HepG2 (cell line): ENCODE measurements at regions not wholly inside any gene's neighbourhood (a gene's known extent, or its start where the extent isn't known, plus 50 kb on each side); places are given as distances from the start of the nearest gene placed in this dataset.

ENCODE experiments used
- ATF2 ChIP-seq: sonication (generic); formaldehyde crosslinking; IDR thresholded peaks from 2 replicates; pipeline ENCODE4 v1.4.0; 2020; ENCODE audit warnings: missing genetic modification reagents
- CTCF ChIP-seq: sonication (generic); formaldehyde crosslinking; IDR thresholded peaks from 2 replicates; pipeline ENCODE4 v1.5.0; 2020; ENCODE audit warnings: mild to moderate bottlenecking, missing genetic modification reagents, moderate library complexity
- EP300 ChIP-seq, 3 experiments: sonication (generic) in 1 of 3; formaldehyde crosslinking in 1 of 3; IDR thresholded peaks; 2 replicates each; pipeline versions ENCODE4 v1.5.1 to v1.6.1; 2011 to 2020; ENCODE audit warnings: low read depth in 2 of 3, low read length in 2 of 3, borderline replicate concordance in 1 of 3, improper control_type of control experiment in 1 of 3, mild to moderate bottlenecking in 1 of 3, missing genetic modification reagents in 1 of 3, moderate library complexity in 1 of 3
- EZH2 ChIP-seq: conservative IDR thresholded peaks from 2 replicates; pipeline ENCODE4 v1.6.1; 2012; ENCODE audit warnings: mild to moderate bottlenecking, low read depth, low read length, moderate library complexity
- FOXA1 ChIP-seq, 2 experiments: fragments of 450-650 bp in 1 of 2; sonication (generic) in 1 of 2; formaldehyde crosslinking in 1 of 2; IDR thresholded peaks; 2 replicates each; pipeline versions ENCODE4 v1.4.0 to v1.6.1; 2016 to 2020; ENCODE audit warnings: missing genetic modification reagents in 1 of 2
- KLF9 ChIP-seq: IDR thresholded peaks from 2 replicates; pipeline ENCODE4 v1.6.1; 2016; ENCODE audit warnings: low read depth
- MTF1 ChIP-seq: sonication (generic); formaldehyde crosslinking; IDR thresholded peaks from 2 replicates; pipeline ENCODE4 v1.5.0; 2020; ENCODE audit warnings: missing genetic modification reagents
- NCOA1 ChIP-seq: sonication (generic); formaldehyde crosslinking; IDR thresholded peaks from 2 replicates; pipeline ENCODE4 v1.9.0; 2021; ENCODE audit warnings: missing genetic modification reagents
- NFRKB ChIP-seq: fragments of 450-650 bp; IDR thresholded peaks from 2 replicates; pipeline ENCODE4 v1.6.1; 2017
- NFYB ChIP-seq: sonication (generic); formaldehyde crosslinking; IDR thresholded peaks from 2 replicates; pipeline ENCODE4 v1.4.0; 2020; ENCODE audit warnings: missing genetic modification reagents
- NR0B2 ChIP-seq: sonication (generic); formaldehyde crosslinking; IDR thresholded peaks from 2 replicates; pipeline ENCODE4 v1.4.0; 2020; ENCODE audit warnings: mild to moderate bottlenecking, missing genetic modification reagents
- ZNF24 ChIP-seq: fragments of 450-650 bp; IDR thresholded peaks from 2 replicates; pipeline ENCODE4 v1.6.1; 2017; ENCODE audit warnings: antibody characterized with exemption, mild to moderate bottlenecking
- ZNF460 ChIP-seq: sonication (generic); formaldehyde crosslinking; IDR thresholded peaks from 2 replicates; pipeline ENCODE4 v1.5.1; 2020; ENCODE audit warnings: missing genetic modification reagents, mild to moderate bottlenecking, borderline replicate concordance
- ZNF704 ChIP-seq: sonication (generic); formaldehyde crosslinking; IDR thresholded peaks from 2 replicates; pipeline ENCODE4 v1.8.1; 2023; ENCODE audit warnings: mild to moderate bottlenecking, inconsistent platforms, moderate library complexity, missing genetic modification reagents, borderline replicate concordance

- TF ChIP-seq ZNF24 (no peak), CTCF (peak; percentile 72), ATF2 (CRISPR knock-in tag) (no peak), NFRKB (no peak), MTF1 (CRISPR knock-in tag) (no peak), ZNF704 (CRISPR knock-in tag) (no peak), NR0B2 (CRISPR knock-in tag) (no peak), ZNF460 (CRISPR knock-in tag) (no peak), EP300 (IDR thresholded peaks at IDR 0.05; ENCODE audit: low read depth in 2 of 2, low read length in 2 of 2) (no peak), EP300 (CRISPR knock-in tag; IDR thresholded peaks at IDR 0.05; ENCODE audit: borderline replicate concordance) (no peak), EZH2 (no peak), NFYB (no peak), KLF9 (CRISPR knock-in tag) (no peak), NCOA1 (CRISPR knock-in tag) (no peak), FOXA1 (IDR thresholded peaks at IDR 0.05) (no peak), FOXA1 (CRISPR knock-in tag; IDR thresholded peaks at IDR 0.05) (no peak)
These were observed 87.8 kb downstream of the C3orf85 start for GRCh38 chr3:109224333-109224732.
